NB4 (cell line): ENCODE measurements at regions not wholly inside any gene's neighbourhood (a gene's known extent, or its start where the extent isn't known, plus 50 kb on each side); places are given as distances from the start of the nearest gene placed in this dataset.

Source experiments
- DNase-seq: peaks from one replicate; pipeline ENCODE4 v3.0.0; 2010; ENCODE audit warnings: low read depth
- H3K4me3 ChIP-seq: one replicate; pipeline ENCODE4 v1.5.1; 2011; ENCODE audit warnings: mild to moderate bottlenecking, low read depth, low read length, moderate library complexity
- CTCF ChIP-seq: IDR thresholded peaks from one replicate; pipeline ENCODE4 v1.5.1; 2012; ENCODE audit warnings: low read depth, low read length
- MAX ChIP-seq: IDR thresholded peaks from 2 replicates; pipeline ENCODE4 v1.6.1; 2011; ENCODE audit warnings: low read depth, low read length
- MYC ChIP-seq: IDR thresholded peaks from 2 replicates; pipeline ENCODE4 v1.6.1; 2011; ENCODE audit warnings: low read depth, low read length
- POLR2A ChIP-seq: IDR thresholded peaks from 2 replicates; pipeline ENCODE4 v1.6.1; 2011; ENCODE audit warnings: mild to moderate bottlenecking; ENCODE audit not compliant: insufficient read length; ENCODE audit errors: extremely low read depth

GRCh38 chr1:76793594-76793993 lies 73.7 kb upstream of the ST6GALNAC5 start:
- no peak for DNase-seq
- no peak overlapping the region for H3K4me3 ChIP-seq
- TF ChIP-seq MAX (no peak), POLR2A (no peak), MYC (no peak), CTCF (no peak)

GRCh38 chr1:76799700-76800099 lies 67.6 kb upstream of the ST6GALNAC5 start:
- no peak for TF ChIP-seq POLR2A
- TF ChIP-seq MAX: no peak
- TF ChIP-seq MYC: no peak
- TF ChIP-seq CTCF: no peak
- no peak overlapping the region for H3K4me3 ChIP-seq
- DNase-seq: no peak

GRCh38 chr1:76802094-76802493 lies 65.2 kb upstream of the ST6GALNAC5 start:
- DNase-seq: no peak
- TF ChIP-seq MYC (no peak), MAX (no peak), POLR2A (no peak), CTCF (no peak)
- no peak overlapping the region for H3K4me3 ChIP-seq

- H3K4me3 ChIP-seq: no peak overlapping the region
- TF ChIP-seq MAX (no peak), MYC (no peak), CTCF (no peak), POLR2A (no peak)
- DNase-seq: no peak
Measured at GRCh38 chr1:76807543-76808260, 59.6 kb upstream of the ST6GALNAC5 start.
